GM19023 (cell line): ENCODE measurements at regions not wholly inside any gene's neighbourhood (a gene's known extent, or its start where the extent isn't known, plus 50 kb on each side); places are given as distances from the start of the nearest gene placed in this dataset.
"Not testable (repeated sequence)": the region's sequence is repeated elsewhere in the genome, so short reads cannot be mapped to it uniquely, and the experiment has no call there.

Experiments
- ATAC-seq: cut with Tn5 transposase; IDR thresholded peaks from one replicate; pipeline ENCODE4 v1.9.1; 2021; ENCODE audit warnings: mild to moderate bottlenecking, moderate library complexity; ENCODE audit not compliant: unreplicated experiment

DNA sequence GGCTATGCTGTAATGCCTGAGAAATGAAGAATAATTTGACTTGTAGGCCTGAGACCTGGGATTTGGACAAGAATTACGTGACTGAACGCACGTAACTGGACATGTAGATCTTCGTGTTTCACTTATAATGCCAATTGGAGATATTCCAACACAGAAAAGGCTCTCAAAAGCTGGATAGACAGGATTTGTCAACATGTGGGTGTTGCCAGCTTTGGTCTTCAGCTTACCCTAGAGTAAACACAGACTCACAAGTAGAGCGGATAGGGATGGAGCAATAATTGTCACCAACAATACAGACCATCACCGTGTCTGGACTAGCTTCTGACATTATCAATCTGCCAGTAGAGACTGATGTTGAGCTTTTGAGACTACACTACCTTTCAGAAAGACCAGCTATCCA lies 1511.0 kb upstream of the ADGRL3 start:
- ATAC-seq: no peak

- no peak for ATAC-seq
Measured at GRCh38 chr4:59695355-59696053, 1504.6 kb upstream of the ADGRL3 start.

DNA sequence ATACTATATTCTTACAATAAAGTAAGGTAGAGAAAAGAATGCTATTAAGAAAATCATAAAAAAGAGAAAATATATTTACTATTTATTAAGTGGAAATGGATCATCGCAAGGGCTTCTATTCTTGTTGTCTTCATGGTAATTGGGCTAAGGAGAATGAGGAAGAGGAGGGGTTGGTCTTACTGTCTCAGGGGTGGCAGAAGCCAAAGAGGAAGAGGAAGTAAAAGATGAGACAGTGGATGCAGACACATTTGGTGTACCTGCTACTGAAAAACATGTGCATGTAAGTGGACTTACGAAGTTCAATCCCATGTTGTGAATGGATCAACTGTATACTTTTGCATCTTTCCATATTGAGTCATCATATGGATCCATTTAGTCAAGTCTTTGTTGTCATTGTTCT lies 1502.1 kb upstream of the ADGRL3 start:
- ATAC-seq: no peak

DNA sequence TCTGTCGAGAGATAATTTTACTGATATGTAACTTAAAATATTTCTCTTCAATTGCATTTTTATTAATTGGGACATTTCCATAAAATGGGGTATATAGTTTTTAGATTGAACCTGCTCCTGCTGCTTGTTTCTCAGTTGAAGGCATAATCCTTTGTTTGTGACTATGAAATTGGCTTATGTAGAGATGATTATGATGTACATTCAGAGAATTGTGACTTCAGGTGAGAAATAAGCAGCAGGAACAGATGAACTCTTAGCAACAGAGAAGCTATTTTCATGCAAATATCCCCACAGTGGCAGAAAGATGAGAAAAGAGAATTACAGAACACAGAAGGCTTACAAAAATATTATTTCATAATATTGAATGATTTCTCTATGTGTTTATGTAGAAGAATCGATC lies 1499.5 kb upstream of the ADGRL3 start:
- ATAC-seq: no peak

GRCh38 chr4:59704616-59705015 lies 1495.5 kb upstream of the ADGRL3 start:
- ATAC-seq: no peak

GRCh38 chr4:59712470-59712869 lies 1487.7 kb upstream of the ADGRL3 start:
- ATAC-seq: no peak

DNA sequence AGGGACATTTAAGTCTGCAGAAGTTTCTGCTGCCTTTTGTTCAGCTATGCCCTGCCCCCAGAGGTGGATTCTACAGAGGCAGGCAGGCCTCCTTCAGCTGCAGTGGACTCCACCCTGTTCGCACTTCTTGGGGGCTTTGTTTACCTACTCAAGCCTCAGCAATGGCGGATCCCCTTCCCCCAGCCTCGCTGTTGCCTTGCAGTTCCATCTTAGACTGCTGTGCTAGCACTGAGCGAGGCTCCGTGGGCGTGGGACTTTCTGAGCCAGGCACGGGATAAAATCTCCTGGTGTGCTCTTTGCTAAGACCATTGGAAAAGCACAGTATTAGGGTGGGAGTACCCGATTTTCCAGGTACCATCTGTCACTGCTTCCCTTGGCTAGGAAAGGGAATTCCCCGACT lies 1475.8 kb upstream of the ADGRL3 start:
- ATAC-seq: not testable (repeated sequence)

DNA sequence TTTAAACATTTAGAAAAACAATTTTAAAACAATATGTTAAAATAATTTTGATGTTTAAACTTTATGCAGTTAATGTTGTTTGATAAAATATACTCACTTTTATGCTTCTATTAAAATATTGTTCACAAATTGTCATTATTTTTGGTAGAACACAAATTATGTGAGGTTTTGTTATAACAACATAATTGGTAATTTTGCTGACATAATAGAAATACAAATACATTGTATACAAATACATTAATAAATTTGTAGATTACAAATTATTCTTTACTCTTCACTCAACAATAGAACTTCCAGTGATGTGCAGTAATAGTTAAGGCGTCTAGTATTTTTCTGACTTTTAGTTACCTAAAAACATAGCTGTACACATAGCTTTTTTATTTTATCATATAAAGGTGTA lies 1472.4 kb upstream of the ADGRL3 start:
- ATAC-seq: no peak

DNA sequence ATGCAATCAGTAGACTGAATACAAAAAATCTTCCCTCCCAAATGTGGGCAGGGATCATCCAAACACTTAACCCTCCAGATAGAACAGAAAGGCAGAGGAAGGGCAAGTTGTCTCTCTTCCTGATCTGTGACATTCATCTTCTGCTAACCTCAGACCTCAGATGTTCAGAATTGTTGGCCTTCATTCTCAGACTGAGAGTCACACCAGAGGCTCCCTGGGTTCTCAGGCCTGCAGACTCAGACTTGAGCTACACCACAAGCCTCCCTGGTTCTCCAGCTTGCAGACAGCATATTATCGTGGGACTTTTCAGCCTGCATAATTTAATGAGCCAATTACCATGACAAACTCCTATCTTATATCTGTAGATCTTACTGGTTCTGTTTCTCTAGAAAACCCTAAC lies 1471.6 kb upstream of the ADGRL3 start:
- no peak for ATAC-seq

DNA sequence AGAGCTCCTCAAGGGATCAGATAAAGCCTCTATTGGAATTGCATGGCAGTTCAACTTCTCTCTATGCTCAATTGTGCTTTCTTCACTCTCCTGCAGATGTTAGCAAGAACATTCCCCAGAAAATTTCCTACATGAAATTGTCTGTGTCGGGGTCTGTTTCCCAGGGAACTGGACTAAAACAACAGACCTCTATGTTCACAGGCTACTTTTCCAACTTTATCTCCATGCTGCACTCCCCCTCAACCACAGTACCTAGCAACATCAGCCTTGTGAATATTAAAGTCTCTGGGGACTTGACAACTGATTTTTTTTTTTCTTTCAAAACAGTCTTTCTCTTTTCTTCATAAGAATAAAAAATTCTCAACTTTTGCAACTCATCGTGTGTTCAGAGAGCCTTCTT lies 1470.8 kb upstream of the ADGRL3 start:
- ATAC-seq: no peak

DNA sequence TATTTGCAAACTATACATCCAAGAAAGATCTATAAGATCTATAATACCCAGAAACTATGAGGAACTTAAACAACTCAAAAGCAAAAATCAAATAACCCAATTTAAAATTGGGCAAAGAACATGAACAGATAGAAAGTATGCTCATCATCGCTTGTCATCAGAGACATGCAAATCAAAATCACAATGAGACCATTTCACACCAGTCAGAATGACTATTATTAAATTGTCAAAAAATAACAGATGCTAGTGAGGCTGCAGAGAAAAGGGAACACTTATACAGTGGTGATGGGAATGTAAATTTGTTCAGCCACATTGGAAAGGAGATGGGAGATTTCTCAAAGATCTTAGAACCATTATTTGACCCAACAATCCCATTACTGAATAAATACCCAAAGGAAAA lies 1451.7 kb upstream of the ADGRL3 start:
- ATAC-seq: no peak

- ATAC-seq: no peak
Measured at GRCh38 chr4:59759082-59759825, 1440.9 kb upstream of the ADGRL3 start.

DNA sequence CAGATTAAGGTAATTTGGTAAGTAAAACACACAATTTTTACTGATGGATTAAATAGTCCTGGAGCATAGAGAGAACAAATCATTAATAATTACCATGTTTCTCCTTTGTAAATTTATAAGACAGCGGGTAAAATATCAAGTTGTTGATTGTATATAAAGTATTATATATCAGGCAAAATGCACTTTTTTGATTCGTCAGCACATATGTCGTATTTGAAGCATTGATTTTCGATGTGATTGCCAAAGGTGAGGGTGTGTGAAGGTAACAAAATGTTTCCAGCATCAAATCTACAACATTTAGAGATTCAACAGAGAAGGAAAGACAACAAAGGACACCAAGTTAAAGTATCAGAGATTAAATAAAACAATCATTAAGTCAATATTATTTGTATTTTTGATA lies 1437.8 kb upstream of the ADGRL3 start:
- ATAC-seq: no peak

- no peak for ATAC-seq
Measured at GRCh38 chr4:59770601-59771264, 1429.4 kb upstream of the ADGRL3 start.

DNA sequence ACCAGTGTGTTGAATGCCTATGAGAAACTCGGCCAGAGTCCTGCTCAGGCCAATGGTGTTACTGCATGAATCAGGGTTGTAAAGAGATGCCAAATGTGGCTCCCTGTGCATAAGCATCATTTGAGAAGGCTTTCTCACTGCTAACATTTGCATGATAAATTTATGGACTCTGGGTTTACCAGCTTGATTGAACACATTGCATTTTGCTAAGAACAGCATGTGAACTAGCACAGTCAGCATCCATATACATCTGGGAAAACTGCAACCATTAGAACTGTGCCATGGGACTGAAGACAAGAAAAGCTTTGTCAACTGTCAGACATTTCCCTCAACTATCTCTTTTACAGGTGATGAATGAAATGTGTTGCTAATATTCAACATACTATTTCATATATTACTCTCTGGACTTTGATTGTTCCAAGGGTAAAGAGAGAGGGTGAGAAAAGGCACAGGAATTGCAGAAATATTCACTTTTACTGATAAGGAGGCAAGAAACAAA lies 1427.4 kb upstream of the ADGRL3 start:
- ATAC-seq: no peak

DNA sequence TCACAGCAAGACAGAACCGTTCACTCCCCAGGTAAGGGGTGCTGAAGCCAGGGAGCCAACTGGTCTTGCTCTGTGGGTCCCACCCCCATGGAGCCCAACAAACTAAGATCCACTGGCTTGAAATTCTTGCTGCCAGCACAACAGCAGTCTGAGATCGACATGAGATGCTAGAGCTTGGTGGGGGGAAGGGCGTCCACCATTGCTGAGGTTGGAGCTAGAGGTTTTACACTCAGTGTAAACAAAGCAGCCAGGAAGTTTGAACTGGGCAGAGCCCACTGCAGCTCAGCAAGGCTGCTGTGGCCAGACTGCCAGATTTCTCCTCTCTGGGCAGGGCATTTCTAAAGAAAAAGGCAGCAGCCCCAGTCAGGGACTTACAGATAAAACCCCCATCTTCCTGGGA lies 1419.9 kb upstream of the ADGRL3 start:
- ATAC-seq: not testable (repeated sequence)

DNA sequence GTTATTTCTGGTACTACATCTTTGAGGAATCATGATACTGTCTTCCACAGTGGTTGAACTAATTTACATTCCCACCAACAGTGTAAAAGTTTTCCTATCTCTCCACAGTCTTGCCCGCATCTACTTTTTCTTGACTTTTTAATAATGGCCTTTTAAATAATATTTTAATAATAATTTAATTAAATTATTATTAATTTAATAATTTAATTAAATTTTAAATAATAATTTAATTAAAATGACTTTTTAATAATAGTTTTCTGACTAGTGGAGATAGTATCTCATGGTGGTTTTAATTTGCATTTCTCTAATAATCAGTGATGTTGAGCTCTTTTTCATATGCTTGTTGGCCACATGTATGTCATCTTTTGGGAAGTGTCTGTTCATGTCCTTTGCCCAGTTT lies 1395.0 kb upstream of the ADGRL3 start:
- ATAC-seq: no peak

GRCh38 chr4:59814402-59815010 lies 1385.6 kb upstream of the ADGRL3 start:
- ATAC-seq: no peak

DNA sequence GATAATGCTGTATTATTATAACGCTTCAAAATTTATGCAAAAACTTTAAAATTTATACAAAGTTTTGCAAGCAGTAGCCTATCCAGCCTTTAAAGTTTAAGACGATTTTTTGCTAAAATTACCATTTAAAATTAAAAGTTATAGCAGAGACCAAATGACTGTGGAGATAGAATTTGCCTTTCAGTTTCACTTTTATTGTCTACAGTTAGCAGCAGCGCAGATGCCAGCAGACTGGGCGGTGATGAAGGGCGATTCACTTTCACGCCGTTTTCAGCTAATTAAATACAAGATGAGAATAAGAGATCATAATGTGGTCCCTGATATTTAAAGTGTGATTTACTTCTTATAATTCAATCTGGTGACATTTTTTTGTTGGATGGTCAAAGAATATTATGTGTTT lies 1381.5 kb upstream of the ADGRL3 start:
- peak; percentile 75 for ATAC-seq

- no peak for ATAC-seq
Measured at GRCh38 chr4:59823311-59823710, 1376.8 kb upstream of the ADGRL3 start.

- no peak for ATAC-seq
Measured at GRCh38 chr4:59825104-59825503, 1375.0 kb upstream of the ADGRL3 start.
